Keratinocyte (primary cell): ENCODE measurements at regions not wholly inside any gene's neighbourhood (a gene's known extent, or its start where the extent isn't known, plus 50 kb on each side); places are given as distances from the start of the nearest gene placed in this dataset.

ENCODE experiments used
- CTCF ChIP-seq, 3 experiments: IDR thresholded peaks in 1 of 3; conservative IDR thresholded peaks in 1 of 3; optimal IDR thresholded peaks in 1 of 3; 2 replicates in 2 of 3; 3 replicates in 1 of 3; pipeline versions ENCODE3 to v1.5.1; 2011; ENCODE audit warnings: low read length in 3 of 3, mild to moderate bottlenecking in 3 of 3, moderate library complexity in 2 of 3, control low read depth in 1 of 3, inconsistent platforms in 1 of 3; ENCODE audit not compliant: insufficient read depth in 2 of 3; ENCODE audit errors: extremely low read depth in 1 of 3
- EZH2 ChIP-seq: IDR thresholded peaks from one replicate; pipeline ENCODE4 v1.6.1; 2012; ENCODE audit warnings: inconsistent platforms, mild to moderate bottlenecking, low read length, moderate library complexity

- TF ChIP-seq CTCF (optimal IDR thresholded peaks at IDR 0.05 in 1 of 3, IDR thresholded peaks at IDR 0.05 in 1 of 3, conservative IDR thresholded peaks at IDR 0.05 in 1 of 3; ENCODE audit: extremely low read depth in 1 of 3, insufficient read depth in 2 of 3, low read length in 3 of 3) (no peak), EZH2 (no peak)
Observed at GRCh38 chr11:106399624-106400023, 322.2 kb downstream of the AASDHPPT start.
